K562 (cell line): ENCODE measurements at regions not wholly inside any gene's neighbourhood (a gene's known extent, or its start where the extent isn't known, plus 50 kb on each side); places are given as distances from the start of the nearest gene placed in this dataset.
A peak's percentile ranks its signal among the peaks of the same experiment; 100 is the strongest.

ENCODE experiments used
- ATAC-seq: fragments of 200-7000 bp; cut with Tn5 transposase; 3 replicates; pipeline ENCODE4 v1.9.1; 2020; ENCODE audit warnings: moderate library complexity
- BruUV-seq: library from RNA; stranded (reverse); fragments of 400-500 nt; replicated peaks from 2 replicates; lab custom pipeline; 2021; lab: Mats Ljungman, UMichigan
- CTCF ChIA-PET: fragments of 300-600 bp; formaldehyde crosslinking; extraction: SDS; loops from one replicate; lab custom pipeline; 2021; ENCODE audit warnings: low intra/inter-chr PET ratio; lab: Yijun Ruan, JAX
- POLR2A ChIA-PET: fragments of 300-600, 350-650 bp; sonication (Branson Sonifier 250); formaldehyde crosslinking; extraction: SDS; loops from one replicate; lab custom pipeline; 2021; ENCODE audit warnings: antibody characterized with exemption, inconsistent platforms; lab: Yijun Ruan, JAX
- DNase-seq, 4 experiments: peaks; one replicate each; pipeline versions ENCODE4 v3.0.0 to v3.0.0-alpha.2; 2011 to 2018; ENCODE audit warnings: low spot score in 3 of 4, mixed read lengths in 3 of 4; ENCODE audit errors: extremely low read depth in 1 of 4
- FAIRE-seq: peaks from 2 replicates; lab custom pipeline; 2011; peaks lifted over from hg19 to GRCh38; lab: Jason Lieb, UNC
- H2AFZ ChIP-seq: 2 replicates; pipeline ENCODE4 v1.6.0; 2011; ENCODE audit warnings: low read depth, low read length, control low read depth, inconsistent platforms
- H3K27ac ChIP-seq: fragments of 200-600 bp; 3 replicates; pipeline ENCODE4 v1.8.0; 2011; ENCODE audit warnings: low read depth, mild to moderate bottlenecking, control low read depth, inconsistent platforms, low read length, moderate library complexity, mixed read lengths; ENCODE audit errors: extremely low read depth
- H3K27me3 ChIP-seq, 2 experiments: fragments of 300-600 bp in 1 of 2; 2 replicates in 1 of 2; 3 replicates in 1 of 2; pipeline versions ENCODE4 v1.6.0 to v1.8.0; 2011; ENCODE audit warnings: inconsistent platforms in 2 of 2, low read length in 2 of 2, mild to moderate bottlenecking in 1 of 2, mixed read lengths in 1 of 2, moderate library complexity in 1 of 2; ENCODE audit not compliant: control insufficient read depth in 2 of 2, insufficient read depth in 2 of 2
- H3K36me3 ChIP-seq: fragments of 300-600 bp; 3 replicates; pipeline ENCODE4 v1.8.0; 2011; ENCODE audit warnings: mild to moderate bottlenecking, low read length, inconsistent platforms; ENCODE audit not compliant: control insufficient read depth, insufficient read depth
- H3K4me1 ChIP-seq, 2 experiments: fragments of 200-600 bp in 1 of 2; replicated peaks in 1 of 2; 2 replicates in 1 of 2; 3 replicates in 1 of 2; pipeline versions ENCODE4 v1.5.1 to v1.8.0; 2011; ENCODE audit warnings: inconsistent platforms in 2 of 2, low read length in 2 of 2, mild to moderate bottlenecking in 1 of 2, mixed read lengths in 1 of 2, moderate library complexity in 1 of 2; ENCODE audit not compliant: control insufficient read depth in 2 of 2, insufficient read depth in 2 of 2
- H3K4me2 ChIP-seq: 2 replicates; pipeline ENCODE4 v1.6.1; 2011; ENCODE audit warnings: low read length, control low read depth, inconsistent platforms, mixed read lengths; ENCODE audit not compliant: insufficient read depth
- H3K4me3 ChIP-seq: fragments of 200-600 bp; sonication (generic), shearing (Covaris generic); 2 replicates; pipeline ENCODE4 v1.5.1; 2016; ENCODE audit warnings: control low read depth, inconsistent platforms
- H3K79me2 ChIP-seq: fragments of 200-600 bp; 3 replicates; pipeline ENCODE4 v1.8.0; 2011; ENCODE audit warnings: low read length, inconsistent platforms; ENCODE audit not compliant: control insufficient read depth, insufficient read depth
- H3K9ac ChIP-seq, 2 experiments: 2 replicates each; pipeline versions ENCODE4 v1.6.0 to v1.6.1; 2011; ENCODE audit warnings: low read depth in 2 of 2, low read length in 2 of 2, control low read depth in 1 of 2, inconsistent platforms in 1 of 2, mild to moderate bottlenecking in 1 of 2, mixed read lengths in 1 of 2; ENCODE audit not compliant: insufficient read depth in 1 of 2
- H3K9me1 ChIP-seq: one replicate; pipeline ENCODE4 v1.6.0; 2011; ENCODE audit warnings: inconsistent platforms, mild to moderate bottlenecking, low read length, moderate library complexity; ENCODE audit not compliant: control insufficient read depth, insufficient read depth
- H3K9me3 ChIP-seq: replicated peaks from 2 replicates; pipeline ENCODE4 v1.5.1; 2011; ENCODE audit warnings: low read depth, low read length, inconsistent platforms; ENCODE audit not compliant: control insufficient read depth, insufficient read depth
- H4K20me1 ChIP-seq: replicated peaks from 2 replicates; pipeline ENCODE4 v1.6.1; 2011; ENCODE audit warnings: low read length, inconsistent platforms, mixed read lengths; ENCODE audit not compliant: control insufficient read depth, insufficient read depth
- NR2C1 ChIP-seq, 2 experiments: fragments of 450-650 bp; IDR thresholded peaks; 2 replicates each; pipeline ENCODE4 v1.6.1; 2017; ENCODE audit warnings: mild to moderate bottlenecking in 2 of 2, antibody characterized with exemption in 1 of 2, inconsistent platforms in 1 of 2, missing compliant biosample characterization in 1 of 2, missing genetic modification characterization in 1 of 2
- NR2C2 ChIP-seq, 2 experiments: fragments of 200-800 bp in 1 of 2; sonication (Bioruptor generic) in 1 of 2; sonication (generic) in 1 of 2; formaldehyde crosslinking in 1 of 2; IDR thresholded peaks; 2 replicates each; pipeline versions ENCODE4 v1.6.1 to v1.8.0; 2016 to 2022; ENCODE audit warnings: mild to moderate bottlenecking in 1 of 2, missing compliant biosample characterization in 1 of 2, missing genetic modification characterization in 1 of 2, missing genetic modification reagents in 1 of 2
- RFX1 ChIP-seq: fragments of 450-650 bp; IDR thresholded peaks from 2 replicates; pipeline ENCODE4 v1.6.1; 2016; ENCODE audit warnings: mild to moderate bottlenecking, moderate library complexity
- RFX5 ChIP-seq: IDR thresholded peaks from 2 replicates; pipeline ENCODE4 v1.6.1; 2011; ENCODE audit warnings: low read depth, mild to moderate bottlenecking, improper control_type of control experiment, low read length
- YY1 ChIP-seq, 3 experiments: IDR thresholded peaks; 2 replicates each; pipeline ENCODE4 v1.6.1; 2011; ENCODE audit warnings: low read length in 2 of 3, mild to moderate bottlenecking in 2 of 3, moderate library complexity in 2 of 3, borderline replicate concordance in 1 of 3, control low read depth in 1 of 3, low read depth in 1 of 3; ENCODE audit not compliant: insufficient read depth in 3 of 3, insufficient replicate concordance in 2 of 3, control insufficient read depth in 1 of 3, insufficient read length in 1 of 3; ENCODE audit errors: extremely low read depth in 1 of 3
- ZNF347 ChIP-seq: fragments of 450-650 bp; formaldehyde crosslinking; IDR thresholded peaks from 2 replicates; pipeline ENCODE4 v1.4.0; 2020; ENCODE audit warnings: low read depth, mild to moderate bottlenecking, moderate library complexity
- ZNF583 ChIP-seq: fragments of 250-450 bp; sonication (Bioruptor Pico); IDR thresholded peaks from 2 replicates; pipeline ENCODE4 v1.4.0; 2020
- WGBS: fragments of 100-300 bp; shearing (Covaris generic); methylation state at CpG from one replicate; pipeline ENCODE4 v1.1.6; 2016; ENCODE audit warnings: low coverage, mixed read lengths; ENCODE audit not compliant: insufficient coverage; ENCODE audit errors: missing lambda C conversion rate; 5-methylcytosine and 5-hydroxymethylcytosine counted together
- in situ Hi-C: fragments of 300-500 bp; cut with MboI; formaldehyde crosslinking; loops from 4 replicates; pipeline ENCODE4 v1.15.0; 2018; ENCODE audit warnings: inconsistent platforms, mixed read lengths
- intact Hi-C: fragments of 100-400 bp; cut with micrococcal nuclease; formaldehyde crosslinking; loops from 2 replicates; pipeline ENCODE4 v1.14.2; 2022

GRCh38 chr20:17808357-17808756, 108.6 kb downstream of the BANF2 start:
- no TSS peak for BruUV-seq
- intact Hi-C loops, result no loop called here
- TF ChIP-seq NR2C2 (CRISPR knock-in tag; IDR thresholded peaks at IDR 0.05) (no peak), NR2C2 (tag; IDR thresholded peaks at IDR 0.05) (peak; percentile 75), RFX1 (peak; percentile 23), RFX5 (no peak), ZNF583 (CRISPR knock-in tag) (no peak), YY1 (IDR thresholded peaks at IDR 0.05; ENCODE audit: borderline replicate concordance in 1 of 3, control insufficient read depth in 1 of 3, extremely low read depth in 1 of 3, insufficient read depth in 3 of 3, insufficient read length in 1 of 3, insufficient replicate concordance in 2 of 3, low read depth in 1 of 3, low read length in 2 of 3) (no peak), NR2C1 (IDR thresholded peaks at IDR 0.05) (no peak), NR2C1 (tag; IDR thresholded peaks at IDR 0.05) (peak; percentile 55; the same call in 1 of the 2 replicates), ZNF347 (CRISPR knock-in tag) (no peak)
- H3K79me2 ChIP-seq, result no peaks in the 10 kb centered on the region
- H3K4me1 ChIP-seq, result peaks cover 0 to 7% of the 10 kb centered on the region in 2 experiments; a peak in 2 of 5 replicates
- H3K4me3 ChIP-seq, result no peak overlapping the region
- H3K9me3 ChIP-seq, result no peaks in the 10 kb centered on the region
- no peak overlapping the region for H3K27ac ChIP-seq
- FAIRE-seq (no peak), ATAC-seq (no peak), DNase-seq (no peak)
- CTCF ChIA-PET, result no interaction called here
- in situ Hi-C loops, result no loop called here
- no peaks in the 10 kb centered on the region for H3K36me3 ChIP-seq
- WGBS, result 8% methylated on average over 5 of the region's 5 CpGs
- H4K20me1 ChIP-seq, result no peaks in the 10 kb centered on the region; the same call in 1 of the 2 replicates
- H2AFZ ChIP-seq, result no peak overlapping the region
- no peak overlapping the region for H3K4me2 ChIP-seq
- POLR2A ChIA-PET, result no interaction called here
- peaks cover 0 to 13% of the 10 kb centered on the region in 2 experiments; a peak in 2 of 5 replicates for H3K27me3 ChIP-seq
- H3K9me1 ChIP-seq, result no peaks in the 10 kb centered on the region
- H3K9ac ChIP-seq, result no peak overlapping the region
